HG02884 (cell line): ENCODE measurements at regions not wholly inside any gene's neighbourhood (a gene's known extent, or its start where the extent isn't known, plus 50 kb on each side); places are given as distances from the start of the nearest gene placed in this dataset.
A peak's percentile ranks its signal among the peaks of the same experiment; 100 is the strongest.
"Not testable (repeated sequence)": the region's sequence is repeated elsewhere in the genome, so short reads cannot be mapped to it uniquely, and the experiment has no call there.

Experiments
- ATAC-seq: cut with Tn5 transposase; IDR thresholded peaks from one replicate; pipeline ENCODE4 v1.9.1; 2021; ENCODE audit warnings: mild to moderate bottlenecking, moderate library complexity; ENCODE audit not compliant: unreplicated experiment

DNA sequence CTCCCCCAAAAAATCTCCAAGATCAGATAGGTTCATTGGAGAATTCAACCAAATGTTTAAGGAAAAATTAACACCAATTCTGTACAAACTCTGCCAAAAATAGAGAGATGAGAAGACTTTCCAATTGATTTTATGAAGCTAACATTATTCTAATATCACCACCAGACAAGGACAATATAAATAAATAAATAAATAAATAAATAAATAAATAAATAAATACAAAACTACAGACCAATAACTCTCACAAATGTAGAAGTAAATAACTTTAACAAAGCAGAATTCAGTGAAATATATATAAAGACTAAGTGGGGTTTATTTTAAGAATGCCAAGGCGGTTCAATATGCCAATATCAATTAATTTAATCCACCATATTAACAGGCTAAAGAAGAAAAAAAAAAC lies 425.9 kb upstream of the GHITM start:
- ATAC-seq, result no peak

DNA sequence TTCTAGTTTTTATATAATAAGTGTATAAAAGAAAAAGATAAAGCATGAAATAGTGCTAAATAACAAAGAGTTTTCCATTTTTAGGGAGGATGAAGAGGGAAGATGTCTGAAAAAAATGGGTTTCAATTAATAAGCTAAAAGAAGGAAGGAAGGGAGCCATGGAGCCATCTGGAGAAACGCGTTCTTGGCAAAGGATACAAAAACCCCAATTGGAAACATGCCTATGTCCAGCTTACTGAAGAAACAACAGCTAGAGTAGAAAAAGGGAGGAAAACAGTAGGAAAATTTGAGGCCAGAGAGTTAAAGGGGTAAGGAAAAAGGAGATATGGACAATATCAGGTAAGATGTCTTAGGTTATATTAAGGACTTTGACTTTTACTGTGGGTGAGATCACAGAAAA lies 416.2 kb upstream of the GHITM start:
- no peak for ATAC-seq

DNA sequence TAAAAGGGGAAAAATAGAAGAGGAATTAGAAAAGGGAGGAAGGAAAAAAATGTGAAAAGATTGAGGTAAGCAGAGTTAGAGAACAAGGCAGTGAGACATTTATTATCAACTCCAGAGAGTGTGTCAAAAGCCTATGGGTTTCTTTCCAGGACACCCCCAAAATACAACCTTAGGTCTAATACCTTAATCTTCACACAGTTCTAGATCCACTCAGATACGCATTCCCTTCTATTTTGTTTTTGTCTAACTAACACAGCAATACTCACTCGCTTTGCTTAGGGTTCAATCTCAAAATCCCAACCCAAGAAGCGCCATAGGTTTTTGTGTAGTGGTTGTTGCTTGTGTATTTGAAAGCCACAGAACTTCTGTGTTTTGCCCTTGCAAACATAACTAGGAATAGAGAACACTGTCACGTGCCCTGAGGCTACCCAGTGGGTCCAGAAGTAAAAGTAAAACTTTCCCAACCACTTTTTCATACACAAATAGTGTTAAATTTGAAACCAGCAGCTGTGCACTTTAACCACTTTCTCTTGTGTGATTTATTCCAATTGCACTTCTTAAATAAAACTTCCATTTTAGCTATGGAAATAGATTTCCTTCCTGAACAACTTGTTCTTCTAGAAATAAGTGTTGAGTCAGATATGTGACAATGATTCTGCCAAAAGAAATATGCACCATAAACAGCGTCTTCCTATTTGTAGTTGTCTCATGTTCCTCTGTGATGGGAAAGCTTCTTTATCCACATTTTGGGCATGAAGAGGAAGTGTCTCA lies 414.7 kb upstream of the GHITM start:
- peak; percentile 78 for ATAC-seq

DNA sequence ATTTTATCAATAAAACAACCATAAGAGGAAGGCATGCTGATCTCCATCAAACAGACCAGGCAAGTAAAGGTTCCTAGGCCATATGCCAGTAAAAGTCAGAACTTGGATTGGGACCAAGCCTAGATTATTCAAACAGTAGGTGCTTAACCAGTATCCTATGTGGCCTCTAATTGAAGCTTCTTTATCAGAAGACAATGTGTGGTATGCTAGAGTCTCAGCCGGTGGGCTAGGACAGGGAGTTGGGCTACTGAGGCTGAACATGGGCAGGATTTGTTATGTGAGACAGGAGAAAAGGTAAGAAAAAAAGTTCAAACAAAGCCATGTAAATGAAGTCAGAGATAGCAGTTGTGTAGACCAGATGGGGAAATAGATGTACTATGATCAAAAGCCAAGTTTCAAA lies 413.7 kb upstream of the GHITM start:
- ATAC-seq, result no peak

DNA sequence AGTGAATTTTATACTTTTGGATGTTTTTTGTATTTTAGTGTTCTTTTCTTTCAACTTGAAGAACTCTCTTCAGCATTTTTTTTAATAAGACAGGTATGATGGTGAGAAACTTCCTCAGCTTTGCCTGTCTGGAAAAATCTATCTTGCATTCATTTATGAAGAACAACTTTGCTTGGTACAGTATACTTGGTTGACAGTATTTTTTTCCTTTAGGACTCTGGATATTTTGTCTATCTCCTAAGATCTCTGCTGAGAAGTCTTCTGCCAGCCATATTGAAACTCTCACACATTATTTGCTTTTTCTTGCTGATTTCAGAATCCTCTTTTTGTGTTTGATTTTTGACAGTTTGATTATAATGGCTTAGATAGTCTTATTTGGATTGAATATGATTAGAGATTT lies 405.0 kb upstream of the GHITM start:
- ATAC-seq, result no peak

DNA sequence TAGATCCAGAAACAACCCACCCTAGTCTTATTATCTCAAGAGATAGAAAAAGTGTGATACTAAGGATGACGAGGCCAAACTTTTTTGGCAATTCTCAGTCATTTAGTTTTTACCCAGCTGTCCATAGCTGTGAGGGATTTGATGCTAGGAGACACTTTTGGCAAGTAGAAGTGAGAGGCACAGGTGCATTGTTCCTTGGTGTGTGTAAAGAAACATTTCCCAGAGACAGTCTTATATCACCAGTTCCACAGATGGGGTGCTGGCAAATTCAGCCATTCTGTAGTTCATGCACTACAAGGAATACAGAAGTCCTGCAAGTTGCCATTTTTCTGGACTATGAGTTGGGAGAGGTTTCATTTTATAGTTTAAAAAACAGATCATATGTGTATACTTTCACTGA lies 403.3 kb upstream of the GHITM start:
- no peak for ATAC-seq

DNA sequence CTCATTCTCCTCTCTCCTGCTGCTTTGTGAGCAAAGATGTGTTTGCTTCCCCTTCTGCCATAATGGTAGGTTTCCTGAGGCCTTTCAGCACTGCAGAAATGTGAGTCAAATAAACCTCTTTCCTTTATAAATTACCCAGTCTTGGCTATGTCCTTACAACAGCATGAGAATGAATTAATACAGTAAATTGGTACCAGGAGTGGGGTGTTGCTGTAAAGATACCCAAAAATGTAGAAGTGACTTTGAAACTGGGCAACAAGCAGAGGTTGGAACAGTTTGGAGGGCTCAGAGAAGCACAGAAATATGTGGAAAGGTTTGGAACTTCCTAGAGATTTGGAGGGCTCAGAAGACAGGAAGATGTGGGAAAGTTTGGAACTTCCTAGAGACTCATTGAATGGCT lies 388.7 kb upstream of the GHITM start:
- no peak for ATAC-seq

DNA sequence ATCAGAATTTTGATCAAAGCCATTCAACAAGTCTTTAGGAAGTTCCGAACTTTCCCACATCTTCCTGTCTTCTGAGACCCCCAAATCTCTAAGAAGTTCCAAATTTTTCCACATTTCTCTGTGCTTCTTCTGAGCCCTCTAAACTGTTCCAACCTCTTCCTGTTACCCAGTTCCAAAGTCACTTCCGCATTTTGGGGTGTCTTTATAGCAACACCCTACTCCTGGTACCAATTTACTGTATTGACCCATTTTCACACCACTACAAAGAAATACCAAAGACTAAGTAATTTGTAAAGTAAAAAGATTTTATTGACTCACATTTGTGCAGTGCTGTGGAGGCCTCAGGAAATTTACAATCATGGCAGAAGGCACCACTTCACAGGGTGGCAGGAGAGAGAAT lies 385.8 kb upstream of the GHITM start:
- ATAC-seq, result no peak

DNA sequence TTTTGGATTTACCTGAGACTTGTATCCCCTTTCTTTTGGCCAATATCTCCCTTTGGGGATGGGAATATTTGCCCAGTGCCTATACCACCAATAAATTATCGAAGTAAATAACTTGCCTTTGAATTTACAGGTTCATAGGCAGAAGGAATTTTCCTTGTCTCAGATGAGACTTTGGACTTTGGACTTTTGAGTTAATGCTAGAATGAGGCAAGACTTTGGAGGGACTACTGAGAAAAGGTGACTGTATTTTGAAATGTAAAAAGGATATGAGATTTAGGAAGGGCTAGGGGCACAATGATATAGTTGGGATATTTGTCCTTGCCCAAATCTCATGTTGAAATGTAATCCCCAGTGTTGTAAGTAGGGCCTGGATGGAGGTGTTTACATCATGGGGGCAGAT lies 384.5 kb upstream of the GHITM start:
- ATAC-seq, result no peak

DNA sequence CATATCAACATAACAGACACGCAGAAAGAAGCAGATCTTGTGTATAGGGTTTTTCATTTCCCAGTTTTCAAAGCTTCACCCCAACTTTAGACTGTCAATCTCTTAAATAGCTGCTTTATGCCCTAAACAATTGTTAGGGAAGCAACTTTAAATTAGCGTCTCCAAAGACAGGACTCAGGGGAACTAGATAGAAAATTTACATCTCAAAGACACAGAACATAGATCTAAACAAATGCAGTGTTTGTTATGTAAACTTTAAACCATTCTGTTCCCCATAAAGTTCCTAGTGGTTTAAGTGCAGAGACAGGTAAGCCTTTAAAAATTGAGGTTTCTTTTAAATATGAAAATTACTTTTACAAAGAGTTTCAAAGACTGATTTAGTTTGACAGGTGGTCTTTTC lies 379.2 kb upstream of the GHITM start:
- ATAC-seq, result no peak

DNA sequence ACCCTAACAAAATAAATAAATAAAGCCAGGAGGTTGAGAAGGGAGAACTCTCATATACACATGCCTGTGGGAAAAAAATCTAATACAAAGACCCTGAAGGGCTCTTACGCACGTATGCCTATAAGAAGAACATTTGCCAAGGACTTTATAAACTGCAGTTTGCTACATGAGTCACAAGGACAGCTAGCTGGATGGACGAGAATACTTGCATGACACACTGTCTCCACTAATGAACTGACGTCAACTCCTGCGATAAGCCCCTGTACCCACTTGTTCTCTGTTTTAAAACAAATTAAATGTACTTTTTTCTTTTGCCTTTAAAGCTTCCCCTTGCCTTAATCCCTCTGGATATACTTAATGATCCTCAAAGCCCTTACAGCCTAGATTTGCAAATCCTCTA lies 374.6 kb upstream of the GHITM start:
- ATAC-seq, result no peak

DNA sequence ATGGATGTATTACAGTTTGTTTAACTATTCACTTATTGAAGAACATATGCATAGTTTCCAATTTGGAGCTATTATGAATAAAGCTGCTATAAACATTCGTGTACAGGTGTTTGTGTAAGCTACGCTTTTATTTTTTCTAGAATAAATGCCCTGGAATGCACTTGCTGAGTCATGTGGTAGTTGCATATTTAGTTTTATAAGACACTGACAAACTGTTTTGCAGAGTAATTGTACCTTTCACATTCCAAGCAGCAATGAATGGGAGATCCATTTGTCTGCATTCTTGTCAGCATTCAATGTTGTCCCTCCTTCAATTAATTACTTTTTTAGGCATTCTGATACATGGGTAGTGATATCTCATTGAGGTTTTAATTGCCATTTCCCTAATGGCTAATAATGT lies 373.6 kb upstream of the GHITM start:
- no peak for ATAC-seq

DNA sequence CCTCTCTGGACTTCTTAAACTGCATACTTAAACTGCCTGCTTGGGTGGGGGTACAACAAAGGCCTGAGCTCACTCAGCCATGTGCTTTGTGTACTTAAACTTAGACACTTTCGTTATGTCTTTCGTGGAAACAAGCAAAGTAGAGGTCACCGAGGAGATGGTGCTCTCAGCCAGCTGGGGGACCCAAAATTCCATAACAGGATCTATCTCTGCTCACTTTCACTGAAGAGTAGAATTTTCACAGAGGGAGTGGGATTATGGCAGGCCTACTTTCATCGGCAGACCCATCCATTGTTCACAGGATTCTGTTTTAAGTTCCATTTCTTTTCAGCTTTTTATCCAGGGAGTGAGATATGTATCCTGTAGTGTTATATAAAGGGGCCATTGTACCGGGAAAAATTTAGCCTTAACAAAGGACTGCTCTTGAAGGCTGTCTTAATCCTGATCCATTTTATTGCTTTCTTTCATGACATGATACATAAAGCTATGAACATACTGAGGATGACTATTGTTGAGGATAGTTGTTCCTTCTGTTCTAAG lies 370.0 kb upstream of the GHITM start:
- ATAC-seq, result no peak

DNA sequence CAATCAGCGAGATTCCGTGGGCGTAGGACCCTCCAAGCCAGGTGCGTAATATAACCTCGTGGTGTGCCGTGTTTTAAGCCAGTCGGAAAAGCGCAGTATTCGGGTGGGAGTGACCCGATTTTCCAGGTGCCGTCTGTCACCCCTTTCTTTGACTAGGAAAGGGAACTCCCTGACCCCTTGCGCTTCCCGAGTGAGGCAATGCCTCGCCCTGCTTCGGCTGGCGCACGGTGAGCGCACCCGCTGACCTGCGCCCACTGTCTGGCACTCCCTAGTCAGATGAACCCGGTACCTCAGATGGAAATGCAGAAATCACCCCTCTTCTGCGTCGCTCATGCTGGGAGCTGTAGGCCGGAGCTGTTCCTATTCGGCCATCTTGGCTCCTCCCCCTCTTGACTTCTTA lies 352.6 kb upstream of the GHITM start:
- ATAC-seq, result not testable (repeated sequence)

DNA sequence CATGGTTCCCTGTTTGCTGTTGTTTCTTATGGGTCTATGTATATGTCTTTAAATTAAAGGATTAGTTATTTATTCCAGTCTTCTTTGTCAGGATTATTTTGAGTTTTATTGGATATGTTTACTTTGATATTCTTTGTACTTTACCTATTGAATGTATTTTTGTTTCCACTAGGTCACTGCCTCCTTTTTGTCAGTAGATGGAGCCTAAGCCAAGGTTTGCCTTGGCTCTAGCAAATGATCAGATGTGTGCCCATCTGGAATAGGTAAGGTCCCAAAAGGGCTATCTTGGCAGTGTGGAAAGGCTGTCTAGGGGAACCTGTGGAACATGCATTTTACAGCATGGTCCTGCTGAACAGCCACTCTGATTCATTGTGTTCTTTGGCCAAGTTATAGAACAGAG lies 337.3 kb upstream of the GHITM start:
- ATAC-seq, result no peak

DNA sequence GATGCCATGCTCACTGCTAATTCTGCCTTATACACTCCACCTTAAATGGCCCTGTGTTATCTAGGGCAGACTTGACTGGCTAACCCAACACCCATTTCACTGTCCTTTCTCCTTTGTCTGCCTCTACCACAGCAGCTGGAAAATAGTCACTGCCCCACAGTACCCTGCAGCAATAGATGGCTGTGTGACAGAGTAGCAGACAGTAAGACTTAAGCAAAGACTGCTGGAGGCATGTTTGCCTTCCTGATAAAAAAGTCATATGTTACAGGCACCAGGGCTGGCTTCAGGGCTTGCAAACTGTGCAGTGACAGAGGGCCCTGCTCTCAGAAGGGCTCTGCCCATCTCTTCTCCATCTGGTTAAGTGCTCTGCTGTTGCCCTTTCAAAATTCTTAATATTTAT lies 332.6 kb upstream of the GHITM start:
- ATAC-seq, result no peak

DNA sequence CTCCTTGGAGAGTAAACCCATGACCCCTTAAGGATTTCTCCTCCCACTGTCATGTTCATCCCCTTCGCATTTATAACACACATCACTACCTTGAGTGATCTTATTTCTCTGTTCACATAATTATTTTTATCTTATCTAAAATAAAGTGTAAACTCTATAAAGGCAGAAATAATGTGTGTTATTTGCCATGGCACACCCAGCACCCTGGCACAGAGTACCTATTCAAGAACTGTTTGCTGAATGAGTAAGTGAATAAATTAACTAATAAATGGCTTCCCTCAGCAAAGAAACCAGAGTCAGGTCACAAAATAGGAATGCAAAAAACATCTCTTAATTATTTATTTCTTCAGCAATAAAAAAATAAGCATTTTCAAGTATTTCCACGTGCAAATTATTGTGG lies 330.3 kb upstream of the GHITM start:
- no peak for ATAC-seq

DNA sequence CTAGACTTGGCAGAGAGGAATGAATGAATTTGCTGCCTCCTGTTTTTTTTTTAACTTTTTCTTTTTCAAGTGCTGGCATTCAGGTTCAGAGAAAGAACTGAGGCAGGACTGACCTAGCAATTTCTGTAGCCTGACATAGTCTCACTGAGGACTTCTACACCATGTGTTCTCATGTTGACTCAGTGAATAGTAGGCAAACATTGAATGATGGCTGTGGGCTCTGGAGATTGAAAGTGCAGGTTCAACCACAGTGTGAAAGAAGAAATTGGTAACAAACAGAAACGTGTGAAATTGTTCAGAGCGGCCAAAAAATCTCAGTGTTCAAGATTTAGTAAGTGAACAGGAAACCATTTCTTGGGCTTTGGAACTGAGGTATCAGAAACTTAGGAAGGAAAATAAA lies 322.4 kb upstream of the GHITM start:
- ATAC-seq, result no peak

DNA sequence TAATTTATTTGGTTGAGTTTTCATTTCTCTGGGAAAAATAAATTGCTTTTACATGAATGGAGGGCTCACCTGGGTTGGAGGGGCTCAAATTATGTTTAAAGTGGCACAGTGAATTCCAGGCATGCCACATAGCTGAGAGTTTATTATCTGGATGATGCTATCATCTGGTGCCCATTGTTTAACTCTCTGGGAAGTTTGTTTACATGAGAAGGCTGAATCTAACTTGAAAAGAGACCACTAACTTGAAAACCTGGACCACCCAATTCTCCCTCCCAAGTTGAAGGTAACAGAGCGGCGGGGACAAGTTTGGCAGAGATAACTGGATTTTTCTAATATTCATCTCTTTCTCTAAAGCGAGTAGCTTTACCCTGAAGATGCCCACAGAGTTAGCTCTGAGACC lies 321.5 kb upstream of the GHITM start:
- no peak for ATAC-seq

DNA sequence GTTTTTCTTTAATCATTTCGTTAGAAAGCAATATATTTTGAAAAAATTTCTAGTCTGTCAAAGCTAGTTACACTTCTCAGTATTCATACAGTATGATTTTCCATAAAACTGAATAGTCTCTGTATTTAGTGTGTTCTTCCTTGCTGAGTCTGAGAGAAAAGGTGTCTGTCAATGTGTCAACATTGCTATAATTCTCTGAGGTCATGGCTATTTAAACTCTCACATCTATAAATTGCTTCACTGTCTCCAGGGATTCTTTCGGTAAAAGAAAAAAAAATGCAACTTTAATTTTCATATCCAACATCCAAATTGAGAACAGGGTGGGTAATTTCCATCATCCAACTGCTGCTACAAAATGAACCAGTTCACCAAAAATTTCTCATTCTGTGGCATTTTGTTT lies 319.7 kb upstream of the GHITM start:
- no peak for ATAC-seq

DNA sequence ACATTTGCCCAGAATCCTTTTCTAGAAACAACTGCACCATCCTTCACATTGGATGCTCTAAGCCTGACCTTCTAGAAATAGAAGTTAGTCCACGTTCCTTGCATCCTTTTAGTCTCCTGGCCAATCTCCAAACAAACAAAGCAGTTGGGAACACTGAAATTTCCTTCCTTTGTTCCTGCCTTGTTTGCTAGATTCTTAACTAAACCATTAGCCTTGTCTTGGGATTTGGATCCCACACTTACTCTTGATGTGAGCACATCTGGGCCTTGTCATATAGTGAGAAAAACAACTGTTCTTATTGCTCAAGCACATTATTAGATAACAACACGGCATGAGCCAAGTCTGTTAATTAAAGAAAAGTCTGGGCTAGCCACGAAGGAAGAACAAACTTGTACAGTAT lies 319.3 kb upstream of the GHITM start:
- ATAC-seq, result no peak

DNA sequence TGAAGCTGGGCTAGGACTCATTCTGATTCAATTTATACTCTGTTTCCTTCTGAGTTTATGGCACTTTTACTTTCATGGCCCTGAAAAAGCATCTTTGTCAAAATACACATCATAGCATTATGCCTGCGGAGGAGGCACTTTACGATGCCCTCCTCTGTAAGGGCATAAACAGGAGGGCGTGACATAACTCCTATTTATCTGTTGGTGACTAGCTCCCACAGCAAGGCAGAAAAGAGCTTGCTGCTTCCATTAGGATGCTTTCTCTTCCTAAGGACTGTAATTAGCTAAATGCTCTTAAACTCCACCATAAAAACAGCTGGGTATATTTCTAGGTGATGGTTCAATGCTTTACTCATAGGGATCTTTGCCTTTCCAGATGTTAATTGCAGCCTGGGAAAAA lies 315.2 kb upstream of the GHITM start:
- ATAC-seq, result no peak

DNA sequence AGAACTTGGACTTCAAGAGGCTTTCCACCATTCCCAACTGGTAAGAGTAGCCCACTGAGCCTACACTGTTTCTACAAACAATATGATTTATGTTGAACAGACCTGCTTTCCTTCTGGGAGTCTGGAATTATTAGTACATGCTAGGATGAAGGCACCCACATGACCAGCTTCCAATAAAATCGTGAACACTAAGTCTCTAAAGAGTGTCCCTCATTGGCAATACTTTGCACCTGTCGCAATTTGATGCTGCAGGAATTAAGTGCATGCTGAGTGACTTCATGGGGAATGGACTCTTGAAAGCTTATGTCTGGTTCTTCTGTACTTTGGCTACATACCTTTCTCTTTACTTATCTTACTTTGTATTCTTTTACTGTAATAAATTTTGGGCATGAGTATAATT lies 305.2 kb upstream of the GHITM start:
- ATAC-seq, result no peak
